GM18508 (cell line): ENCODE measurements at regions not wholly inside any gene's neighbourhood (a gene's known extent, or its start where the extent isn't known, plus 50 kb on each side); places are given as distances from the start of the nearest gene placed in this dataset.
"Not testable (repeated sequence)": the region's sequence is repeated elsewhere in the genome, so short reads cannot be mapped to it uniquely, and the experiment has no call there.

Experiments
- ATAC-seq: cut with Tn5 transposase; IDR thresholded peaks from one replicate; pipeline ENCODE4 v1.9.1; 2021; ENCODE audit warnings: moderate number of reproducible peaks; ENCODE audit not compliant: insufficient read depth, unreplicated experiment

- ATAC-seq, result no peak
Measured at GRCh38 chr9:81455462-81456219, 233.7 kb downstream of the TLE1 start.

- ATAC-seq, result no peak
Measured at GRCh38 chr9:81445331-81445921, 243.9 kb downstream of the TLE1 start.

DNA sequence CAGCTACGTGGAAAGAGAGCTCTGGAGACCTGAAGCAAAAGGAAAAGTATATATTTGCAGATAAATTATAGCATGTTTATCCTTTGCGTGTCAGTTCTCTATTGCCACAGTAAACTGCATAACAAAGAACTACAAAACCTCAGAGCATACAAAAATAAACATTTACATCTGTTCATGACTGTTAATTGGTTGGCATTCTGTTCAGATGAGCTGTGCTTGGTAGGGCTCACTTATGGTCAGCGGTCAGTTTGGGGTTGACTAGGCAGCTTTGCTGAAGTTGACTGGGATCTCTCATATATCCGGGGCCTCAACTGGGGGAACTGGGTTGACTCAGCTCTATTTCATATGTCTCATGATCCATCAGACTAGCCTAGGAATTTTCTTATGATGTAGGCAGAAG, 257.7 kb downstream of the TLE1 start:
- no peak for ATAC-seq

DNA sequence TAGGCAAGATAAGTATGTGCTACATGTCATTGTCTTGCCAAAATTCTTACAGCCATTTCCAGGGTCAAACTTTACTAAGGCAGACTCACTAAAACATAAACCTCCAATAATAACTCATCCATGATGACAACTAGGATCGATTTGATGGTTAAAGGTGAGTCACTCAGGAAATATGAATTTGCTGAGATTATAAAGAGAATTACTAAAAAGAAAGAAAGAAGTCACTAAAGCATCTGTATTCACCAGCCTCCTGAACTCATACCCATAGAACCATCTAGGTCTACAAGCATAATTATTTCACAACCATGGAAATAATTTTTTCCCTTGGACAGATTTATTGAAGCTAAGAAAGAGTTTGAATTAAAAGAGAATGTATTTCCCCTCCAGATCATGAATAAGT, 258.6 kb downstream of the TLE1 start:
- no peak for ATAC-seq

GRCh38 chr9:81427870-81428269, 261.5 kb downstream of the TLE1 start:
- ATAC-seq, result no peak

DNA sequence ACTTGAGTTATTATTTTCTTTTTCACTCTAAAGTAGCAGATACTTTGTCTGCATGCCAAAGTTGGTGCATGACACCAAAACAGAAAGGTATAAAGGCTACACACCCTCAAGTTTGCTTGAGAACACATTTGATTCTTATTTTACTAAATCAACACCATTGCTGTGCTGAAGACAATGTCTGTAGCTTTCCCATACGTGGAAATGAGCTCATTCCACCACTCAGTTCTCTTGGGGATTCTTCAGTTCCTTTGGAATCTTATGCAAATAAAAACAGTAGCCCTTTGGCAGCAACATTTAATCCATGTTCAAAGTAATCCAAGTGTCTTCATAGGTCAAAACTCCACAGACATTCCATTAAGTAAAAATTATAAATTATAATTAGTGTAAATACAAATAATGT, 264.9 kb downstream of the TLE1 start:
- ATAC-seq, result no peak

GRCh38 chr9:81423589-81424326, 265.6 kb downstream of the TLE1 start:
- no peak for ATAC-seq

- ATAC-seq, result not testable (repeated sequence)
Measured at GRCh38 chr9:81421090-81421489, 268.3 kb downstream of the TLE1 start.

DNA sequence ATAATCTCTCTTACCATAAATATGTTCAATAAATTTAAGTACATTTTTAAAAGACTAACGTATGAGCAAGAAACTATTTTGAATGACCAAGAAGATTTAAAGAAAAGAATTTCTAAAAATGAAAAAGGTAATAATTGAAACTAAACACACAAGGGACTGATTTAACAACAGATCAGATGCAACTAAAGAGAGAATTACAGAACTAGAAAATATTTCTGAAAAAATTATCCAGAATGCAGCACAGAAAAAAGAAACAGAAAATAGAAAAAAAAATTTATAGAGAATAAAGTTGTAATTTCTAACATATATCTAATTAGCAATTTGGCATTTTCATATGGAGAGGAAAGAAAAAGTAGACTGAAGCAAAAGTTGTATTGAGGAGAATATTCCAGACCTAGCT, 269.3 kb downstream of the TLE1 start:
- ATAC-seq, result no peak

GRCh38 chr9:81417941-81418340, 271.4 kb downstream of the TLE1 start:
- ATAC-seq, result no peak

DNA sequence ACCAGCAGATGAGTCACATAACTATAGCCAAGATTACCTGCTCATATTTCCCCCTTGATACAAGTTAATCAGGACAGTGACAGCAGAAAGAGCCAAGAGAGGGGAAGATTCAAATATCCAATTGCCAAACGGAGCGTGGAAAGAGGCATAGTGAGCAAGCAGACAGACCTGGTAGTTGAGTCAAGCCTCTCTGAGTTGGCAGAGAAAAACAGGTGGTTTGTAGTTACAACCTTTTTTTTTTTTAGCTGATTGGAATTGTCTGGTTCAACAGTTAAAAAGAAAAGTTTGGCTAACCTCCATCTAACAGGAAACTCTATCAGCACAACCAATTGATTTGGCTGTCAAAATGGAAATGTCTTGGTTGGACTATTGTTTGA, 272.1 kb downstream of the TLE1 start:
- no peak for ATAC-seq

- ATAC-seq, result no peak
Measured at GRCh38 chr9:81416476-81417298, 272.7 kb downstream of the TLE1 start.

DNA sequence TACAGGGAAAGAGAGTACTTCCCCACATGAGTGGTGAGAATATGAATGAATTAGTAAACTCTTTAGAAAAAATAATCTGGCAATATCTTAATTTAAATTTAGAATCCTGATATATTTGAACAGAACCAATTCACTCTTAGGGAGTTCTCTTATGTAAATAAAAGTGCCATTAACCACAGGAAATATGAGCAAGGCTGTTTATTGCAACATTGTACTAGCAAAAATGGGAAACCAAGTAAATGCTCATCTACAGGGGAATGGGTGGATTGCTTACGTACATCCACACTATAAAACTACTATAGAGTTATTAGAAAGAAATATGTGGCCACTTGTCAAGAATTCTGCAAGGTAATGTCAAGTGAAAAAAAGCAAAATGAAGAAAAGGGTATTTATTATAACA, 274.5 kb downstream of the TLE1 start:
- ATAC-seq, result no peak

DNA sequence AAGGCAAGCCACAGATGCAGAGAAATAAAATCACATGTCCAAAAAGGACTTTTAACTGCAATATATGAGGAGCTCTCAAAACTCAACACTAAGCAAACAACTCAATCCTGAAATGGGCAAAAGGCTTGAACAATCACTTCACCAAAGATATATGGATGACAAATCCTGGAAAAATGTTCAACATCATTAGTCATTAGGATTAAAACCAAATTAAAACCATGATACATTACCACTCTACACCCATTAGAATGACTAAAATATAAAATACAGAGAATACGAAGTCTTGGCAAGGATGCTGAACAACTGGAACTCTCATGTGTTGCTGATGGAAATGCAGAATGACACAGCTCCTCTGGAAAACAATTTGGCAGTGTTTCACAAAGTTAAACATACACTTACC, 277.4 kb downstream of the TLE1 start:
- no peak for ATAC-seq

DNA sequence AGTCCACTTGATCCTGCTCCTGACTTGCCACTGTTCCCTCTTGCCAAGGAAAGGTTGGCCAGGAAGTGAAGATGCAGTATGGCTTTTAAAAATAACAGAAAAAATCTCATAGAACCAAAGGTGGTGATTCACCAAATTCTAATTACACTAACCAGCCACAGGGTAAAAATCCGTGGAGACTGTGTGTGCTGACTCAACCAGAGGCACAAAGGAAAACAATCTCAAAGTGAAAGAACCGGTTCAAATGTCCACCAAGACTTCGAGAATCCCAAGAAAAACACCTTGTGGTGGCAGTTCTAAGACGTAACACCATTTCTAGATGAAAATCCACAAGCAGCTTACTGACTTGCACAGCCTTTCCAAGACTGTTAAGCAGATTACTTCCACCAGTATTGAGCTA, 279.1 kb downstream of the TLE1 start:
- no peak for ATAC-seq

- ATAC-seq, result no peak
Measured at GRCh38 chr9:81408951-81409350, 280.4 kb downstream of the TLE1 start.

GRCh38 chr9:81404931-81405598, 284.3 kb downstream of the TLE1 start:
- ATAC-seq, result no peak

- ATAC-seq, result no peak
Measured at GRCh38 chr9:81397481-81398381, 291.6 kb downstream of the TLE1 start.

- ATAC-seq, result no peak
Measured at GRCh38 chr9:81396528-81396927, 292.8 kb downstream of the TLE1 start.
